ENCODE measurements at regions not wholly inside any gene's neighbourhood (a gene's known extent, or its start where the extent isn't known, plus 50 kb on each side); places are given as distances from the start of the nearest gene placed in this dataset.

DNA sequence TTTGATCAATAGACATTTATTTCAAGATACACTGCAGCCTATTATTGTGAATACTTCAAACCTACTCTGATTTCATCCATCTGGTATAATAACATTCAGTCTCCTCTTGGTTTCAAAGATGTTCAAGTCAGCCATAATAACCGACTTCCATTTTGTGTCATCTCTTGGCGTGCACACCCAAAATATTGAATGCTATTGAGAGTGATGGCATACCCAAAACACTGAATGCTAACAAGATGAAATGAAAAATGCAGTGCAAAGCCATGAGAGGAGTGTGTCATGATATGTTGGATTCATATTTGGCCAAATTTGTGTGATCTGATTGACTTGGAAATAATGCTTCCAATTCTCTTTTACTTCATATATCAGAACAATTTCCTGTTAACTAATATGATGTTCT is 181.2 kb upstream of the PCDH17 start:
- no peak for DNase-seq

DNA sequence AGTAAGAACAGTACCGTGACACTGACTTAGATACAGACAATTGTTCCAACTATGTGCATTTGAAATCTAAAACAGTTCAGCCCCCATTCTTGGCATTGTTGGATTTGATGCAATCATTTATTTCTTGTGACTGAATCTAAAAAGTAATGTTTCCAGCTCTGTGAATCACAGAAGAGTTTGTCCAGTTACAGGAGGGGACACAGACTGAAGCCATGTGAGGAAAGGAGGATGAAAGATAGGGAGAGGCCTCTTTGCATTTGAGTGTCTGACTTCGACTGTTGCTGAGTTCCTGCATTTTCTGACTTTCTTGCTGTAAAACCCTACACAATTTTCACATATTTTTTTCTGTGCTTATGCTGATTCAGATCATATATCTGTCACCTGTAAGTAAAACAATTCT is 179.3 kb upstream of the PCDH17 start:
- DNase-seq = no peak

DNA sequence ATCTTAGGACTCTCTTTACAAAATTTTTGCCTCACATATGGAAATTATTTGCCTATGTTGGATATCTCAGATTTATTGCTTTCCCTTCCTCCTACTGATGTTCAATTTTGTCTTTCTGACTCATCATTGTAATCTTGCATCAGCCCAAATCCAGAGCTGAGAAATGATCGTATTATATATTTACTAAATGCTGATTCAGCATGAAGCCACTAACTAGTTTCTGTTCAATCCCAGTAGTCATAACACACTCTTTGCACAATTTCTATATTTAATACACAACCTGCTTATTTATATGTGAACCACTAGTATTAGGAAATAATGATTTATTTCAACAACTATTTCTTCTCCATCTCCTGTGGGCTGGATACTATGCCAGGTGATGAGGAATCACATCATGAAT is 161.1 kb upstream of the PCDH17 start:
- no peak for DNase-seq

DNA sequence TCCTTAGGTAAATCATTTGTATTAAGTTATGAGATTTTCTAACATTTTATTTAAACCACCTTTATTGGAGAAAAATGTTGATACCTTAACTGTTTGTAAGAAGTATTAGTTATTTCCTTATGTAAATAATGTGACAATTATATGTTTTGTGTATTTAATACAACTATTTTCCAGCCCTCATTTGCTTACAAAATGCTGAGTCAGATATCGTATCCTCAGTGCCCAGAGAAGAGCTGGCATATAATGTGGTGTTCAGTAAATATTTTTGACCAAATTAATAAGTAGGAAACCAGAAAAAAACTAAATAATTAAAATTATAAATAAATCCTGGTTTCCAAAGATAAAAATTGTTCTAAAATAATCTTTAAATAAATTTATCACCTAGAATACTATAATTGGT is 140.2 kb upstream of the PCDH17 start:
- DNase-seq = no peak

DNA sequence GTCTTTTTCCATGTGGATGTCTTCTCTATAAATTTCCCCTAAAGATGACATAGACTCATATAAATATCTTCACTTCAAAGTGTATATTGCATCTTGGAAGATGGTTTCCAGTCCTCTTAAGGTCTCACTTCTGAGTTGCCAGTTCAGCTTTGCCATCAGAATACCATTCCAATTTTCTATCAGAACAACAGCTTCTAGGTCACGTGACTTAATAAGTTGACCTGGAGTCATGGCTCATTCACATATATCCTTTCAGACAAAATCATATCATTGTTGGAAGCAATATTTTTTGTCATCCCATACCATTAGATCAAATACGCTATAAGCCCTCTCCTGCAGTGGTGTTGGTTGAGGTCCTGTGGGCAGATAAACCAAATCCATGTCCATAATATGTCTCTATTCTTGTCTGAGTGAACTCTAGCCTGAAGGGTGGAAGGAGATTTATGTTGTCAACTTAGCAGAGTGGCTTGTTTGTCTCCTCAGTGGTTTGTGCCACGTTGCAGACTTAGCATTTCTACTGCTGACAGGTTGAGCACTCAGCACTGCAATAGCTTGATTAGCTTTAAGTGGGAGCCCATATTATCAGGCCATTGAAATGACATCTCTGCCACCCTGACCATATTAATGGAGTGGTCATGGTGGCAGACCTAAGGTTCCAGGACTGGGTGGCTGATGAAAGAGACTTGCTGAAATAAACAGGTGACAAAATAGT is 123.6 kb upstream of the PCDH17 start:
- no peak for DNase-seq

DNA sequence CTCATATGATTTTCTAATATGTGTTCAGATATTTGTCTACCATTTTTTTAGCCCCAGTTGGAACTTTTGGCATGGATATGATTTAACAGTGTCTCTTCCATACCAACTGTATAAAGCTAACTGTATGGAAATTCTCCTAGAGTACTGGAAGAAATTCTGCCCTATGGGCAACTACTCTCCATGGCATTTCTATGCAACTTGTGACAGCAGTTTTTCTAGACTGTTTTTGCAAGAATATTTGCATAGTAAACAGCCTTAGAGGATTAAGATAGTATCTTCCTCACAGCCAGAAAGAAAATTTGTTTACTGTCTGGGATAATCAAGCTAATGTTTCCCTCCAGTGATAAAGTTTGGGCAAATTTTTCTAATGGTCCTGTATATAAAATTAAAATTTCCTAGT is 119.9 kb upstream of the PCDH17 start:
- DNase-seq = no peak

DNA sequence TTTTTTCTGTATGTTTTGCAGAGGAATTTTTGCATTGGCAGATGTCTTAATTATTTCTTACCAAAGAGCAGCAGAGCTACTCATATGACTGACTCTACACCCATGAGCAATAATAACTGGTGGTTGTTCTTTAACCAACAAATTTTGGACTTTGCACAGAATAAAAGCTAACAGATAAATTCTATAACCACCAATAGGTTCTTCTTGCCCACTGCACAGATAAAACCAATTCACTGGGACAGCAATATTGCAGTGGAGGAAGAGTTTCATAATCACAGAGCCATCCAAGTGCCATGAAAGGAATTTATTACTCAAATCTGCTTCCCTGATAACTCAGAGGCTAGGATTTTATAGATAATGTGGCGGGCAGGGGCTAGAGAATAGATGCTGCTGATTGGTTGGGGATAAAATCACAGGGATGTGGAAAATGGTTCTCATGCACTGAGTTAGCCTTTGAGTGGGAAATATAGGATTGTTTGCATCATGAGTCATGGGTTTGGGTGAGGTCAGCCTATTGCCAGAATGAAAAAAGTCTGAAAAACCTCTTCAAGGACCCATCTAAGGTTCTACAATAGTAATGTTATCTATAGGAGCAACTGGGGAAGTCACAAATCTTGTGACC is 104.3 kb upstream of the PCDH17 start:
- no peak for DNase-seq

DNA sequence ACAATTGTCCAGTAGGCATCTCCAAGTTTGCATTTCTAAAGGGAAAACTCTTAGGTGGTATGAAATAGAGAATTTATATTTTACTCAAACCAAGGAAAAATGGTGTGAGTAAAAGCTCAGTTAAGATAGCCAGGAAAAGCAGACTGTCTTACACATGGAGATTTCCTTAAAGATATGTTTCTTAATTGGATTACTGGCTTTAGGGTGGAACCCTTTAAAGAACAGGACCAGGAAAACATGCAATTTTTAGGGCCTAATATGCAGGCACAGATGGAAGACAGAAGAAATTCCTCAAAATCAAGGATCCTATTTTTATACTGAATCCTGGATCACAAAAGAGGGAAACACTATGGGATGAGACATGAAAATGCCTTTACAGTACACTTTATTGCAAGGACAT is 100.3 kb upstream of the PCDH17 start:
- DNase-seq = no peak

DNA sequence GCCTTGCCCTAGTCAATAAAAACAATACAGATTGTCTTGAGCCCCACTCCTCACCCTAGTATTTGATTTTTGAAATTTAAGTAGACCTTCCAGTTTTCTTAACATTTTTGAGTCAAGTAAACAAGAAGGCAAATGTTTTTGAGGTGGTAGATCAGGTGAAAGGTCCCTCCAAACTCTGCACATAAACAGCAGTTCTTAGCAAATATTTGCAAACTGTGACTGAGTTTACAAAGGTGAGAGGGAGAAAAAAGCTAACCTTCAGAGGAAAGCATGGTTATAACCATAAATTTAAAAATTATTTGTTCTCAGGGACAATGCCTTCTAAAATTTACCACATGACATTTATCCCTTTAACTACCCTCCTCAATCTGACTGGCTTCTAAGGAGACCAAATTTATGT is 84.6 kb upstream of the PCDH17 start:
- DNase-seq = no peak

DNA sequence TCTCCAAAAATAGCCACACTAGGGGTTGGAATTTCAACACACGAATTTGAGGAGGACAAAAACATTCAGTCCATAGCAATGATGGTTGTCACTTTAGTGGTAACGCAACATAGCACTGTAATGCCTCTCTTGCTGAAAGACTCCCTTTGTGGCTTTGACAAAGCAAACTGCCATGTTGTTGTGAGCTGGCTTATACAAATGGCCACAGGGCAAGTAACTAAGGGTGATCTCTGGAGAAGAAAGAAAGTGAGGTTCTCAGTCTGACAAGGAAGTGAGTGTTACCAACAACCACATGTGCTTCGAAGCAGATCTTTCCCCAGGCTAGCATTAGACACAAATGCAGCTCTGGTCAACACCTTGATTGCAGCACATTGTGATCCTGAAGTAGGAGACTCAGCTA is 79.1 kb upstream of the PCDH17 start:
- no peak for DNase-seq

DNA sequence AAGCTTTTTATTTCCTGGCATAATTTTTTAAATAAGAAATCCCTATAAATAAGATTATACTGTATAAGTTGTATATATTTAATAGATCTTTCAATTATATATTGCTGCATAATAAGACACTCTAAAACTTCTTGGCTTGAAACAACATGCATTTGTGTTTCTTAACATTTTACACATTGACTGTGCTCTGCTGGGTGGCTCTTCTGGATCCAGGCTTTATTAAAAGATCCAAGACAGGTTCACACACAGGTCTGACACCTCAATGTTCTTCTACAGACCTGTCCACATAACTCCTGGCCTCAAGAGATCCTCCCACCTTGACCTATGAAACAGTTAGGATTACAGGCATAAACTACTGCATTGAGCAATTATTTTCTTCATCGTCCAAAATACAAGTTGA is 77.6 kb upstream of the PCDH17 start:
- no peak for DNase-seq

DNA sequence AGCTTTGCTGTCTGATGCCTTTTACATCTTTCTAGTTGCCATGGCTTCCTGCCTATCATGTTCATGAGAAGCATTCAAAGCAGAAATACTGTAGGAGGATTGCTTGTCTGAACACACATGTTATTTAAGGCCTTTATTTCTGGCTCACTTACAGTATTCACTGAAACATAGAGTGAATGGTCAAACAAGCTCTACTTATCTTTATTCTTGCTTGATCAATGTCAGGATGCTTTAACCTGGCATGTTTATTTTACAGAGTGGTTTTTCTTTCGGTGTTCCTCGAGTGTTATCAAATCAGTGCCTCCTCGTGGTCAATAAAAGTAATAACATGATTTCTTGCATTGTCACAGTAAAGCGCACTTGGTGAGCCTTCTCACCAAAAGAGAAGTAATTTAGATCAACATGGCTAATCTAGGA is 73.5 kb upstream of the PCDH17 start:
- DNase-seq = no peak

DNA sequence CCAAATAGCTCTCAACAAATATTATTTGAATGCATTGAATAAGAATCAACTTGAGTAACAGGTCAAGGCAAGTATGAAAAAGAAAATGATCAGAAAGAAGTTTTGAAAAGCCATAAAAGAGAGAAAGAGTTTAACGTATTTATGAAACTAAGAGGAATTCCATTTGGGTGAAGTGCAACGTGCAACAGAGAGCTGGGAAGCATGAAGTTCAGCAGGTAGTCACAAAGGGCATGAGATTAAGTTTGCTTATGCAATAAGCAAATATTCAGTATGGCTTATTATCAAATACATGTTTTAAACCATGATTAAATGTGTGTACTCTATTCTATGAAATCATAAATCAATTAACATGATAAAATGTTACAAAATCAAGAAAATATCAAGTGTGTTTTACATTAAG is 62.7 kb upstream of the PCDH17 start:
- no peak for DNase-seq

DNA sequence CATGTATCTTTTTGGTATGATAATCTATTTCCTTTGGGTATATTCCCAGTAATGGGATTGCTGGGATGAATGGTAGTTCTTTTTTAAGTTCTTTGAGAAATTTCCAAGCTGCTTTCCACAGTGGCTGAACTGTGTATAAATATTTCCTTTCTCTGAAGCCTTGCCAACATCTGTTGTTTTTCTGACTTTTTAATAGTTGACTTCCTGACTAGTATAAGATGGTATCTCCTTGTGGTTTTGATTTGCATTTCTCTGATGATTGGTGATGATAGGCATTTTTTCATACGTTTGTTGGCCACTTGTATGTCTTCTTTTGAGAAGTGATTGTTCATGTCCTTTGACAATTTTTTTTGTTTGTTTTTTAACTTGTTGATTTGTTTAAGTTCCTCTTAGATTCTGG is 61.6 kb upstream of the PCDH17 start:
- DNase-seq = no peak
